ENCODE measurements at regions not wholly inside any gene's neighbourhood (a gene's known extent, or its start where the extent isn't known, plus 50 kb on each side); places are given as distances from the start of the nearest gene placed in this dataset.

DNA sequence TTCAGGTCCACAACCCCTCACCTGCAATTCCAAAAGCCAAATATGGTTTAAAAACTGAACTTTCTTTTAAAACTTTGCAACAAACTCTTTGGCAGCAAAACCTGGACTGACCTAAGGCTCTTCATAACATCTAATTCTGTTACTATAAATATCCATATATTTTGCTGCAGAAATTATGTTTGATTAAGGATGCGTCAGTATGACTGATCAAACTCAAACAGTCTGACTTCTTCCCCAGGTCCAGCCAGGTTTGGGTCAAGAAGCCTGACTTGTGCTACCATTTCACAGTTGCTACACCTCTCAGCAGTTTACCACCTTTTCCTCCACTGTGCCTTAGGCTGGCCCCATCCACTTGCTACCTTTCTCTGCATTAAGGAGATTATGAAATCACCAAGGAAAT, 127.0 kb upstream of the DUSP22 start:
- TF ChIP-seq, protein P1, sequence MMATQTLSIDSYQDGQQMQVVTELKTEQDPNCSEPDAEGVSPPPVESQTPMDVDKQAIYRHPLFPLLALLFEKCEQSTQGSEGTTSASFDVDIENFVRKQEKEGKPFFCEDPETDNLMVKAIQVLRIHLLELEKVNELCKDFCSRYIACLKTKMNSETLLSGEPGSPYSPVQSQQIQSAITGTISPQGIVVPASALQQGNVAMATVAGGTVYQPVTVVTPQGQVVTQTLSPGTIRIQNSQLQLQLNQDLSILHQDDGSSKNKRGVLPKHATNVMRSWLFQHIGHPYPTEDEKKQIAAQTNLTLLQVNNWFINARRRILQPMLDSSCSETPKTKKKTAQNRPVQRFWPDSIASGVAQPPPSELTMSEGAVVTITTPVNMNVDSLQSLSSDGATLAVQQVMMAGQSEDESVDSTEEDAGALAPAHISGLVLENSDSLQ (IDR thresholded peaks at IDR 0.05), result no peak
- TF ChIP-seq SUZ12 (IDR thresholded peaks at IDR 0.05) (no peak), NFRKB (IDR thresholded peaks at IDR 0.05) (no peak), FOXK2 (IDR thresholded peaks at IDR 0.05) (no peak)
